Small intestine (tissue), 7 donors: ENCODE measurements at regions not wholly inside any gene's neighbourhood (a gene's known extent, or its start where the extent isn't known, plus 50 kb on each side); places are given as distances from the start of the nearest gene placed in this dataset.

ENCODE experiments used
- DNase-seq, 2 donors: peaks; one replicate each; pipeline versions ENCODE4 v3.0.0 to v3.0.0-alpha.2; 2013
- FAIRE-seq: peaks from 2 replicates; lab custom pipeline; 2012; peaks lifted over from hg19 to GRCh38; lab: Jason Lieb, UNC
- H3K27ac ChIP-seq, 3 donors: one replicate each; pipeline ENCODE4 v1.5.1; 2013; ENCODE audit warnings: low read length in 2 of 3, mild to moderate bottlenecking in 2 of 3, control low read depth in 1 of 3, inconsistent platforms in 1 of 3, low read depth in 1 of 3, moderate library complexity in 1 of 3
- H3K27me3 ChIP-seq, 3 donors: one replicate each; pipeline ENCODE4 v1.6.1; 2013; ENCODE audit warnings: low read length in 3 of 3, inconsistent platforms in 1 of 3; ENCODE audit not compliant: control insufficient read depth in 3 of 3, insufficient read depth in 3 of 3
- H3K36me3 ChIP-seq, 3 donors: one replicate each; pipeline ENCODE4 v1.6.1; 2013; ENCODE audit warnings: low read length in 3 of 3, inconsistent platforms in 1 of 3, low read depth in 1 of 3, mild to moderate bottlenecking in 1 of 3, moderate library complexity in 1 of 3; ENCODE audit not compliant: control insufficient read depth in 3 of 3, insufficient read depth in 2 of 3
- H3K4me1 ChIP-seq, 3 donors: one replicate each; pipeline ENCODE4 v1.6.1; 2013; ENCODE audit warnings: low read length in 2 of 3, inconsistent platforms in 1 of 3, low read depth in 1 of 3, mild to moderate bottlenecking in 1 of 3, moderate library complexity in 1 of 3; ENCODE audit not compliant: control insufficient read depth in 3 of 3, insufficient read depth in 2 of 3
- H3K4me3 ChIP-seq, 3 donors: one replicate each; pipeline ENCODE4 v1.5.1; 2013; ENCODE audit warnings: low read length in 3 of 3, control low read depth in 1 of 3, inconsistent platforms in 1 of 3, low read depth in 1 of 3, mild to moderate bottlenecking in 1 of 3, moderate library complexity in 1 of 3
- H3K9me3 ChIP-seq, 2 donors: one replicate each; pipeline ENCODE4 v1.6.1; 2013; ENCODE audit warnings: low read depth in 1 of 2, low read length in 1 of 2; ENCODE audit not compliant: control insufficient read depth in 2 of 2, insufficient read depth in 1 of 2
- WGBS, 3 donors: extraction: QIAGEN DNeasy Blood & Tissue Kit; methylation state at CpG; one replicate each; pipeline ENCODE4 v1.1.7; 2013; 5-methylcytosine and 5-hydroxymethylcytosine counted together
- donor health status: healthy with polysubstance abuse.
- donor health status: control.
- donor health status: control.
- donor health status: Bipolar disorder and iron deficiency.
- donor health status: healthy.

- no peak for DNase-seq
- FAIRE-seq = no peak
- H3K9me3 ChIP-seq = no peaks in the 10 kb centered on the region
- H3K4me1 ChIP-seq = no peaks in the 10 kb centered on the region
- no peaks in the 10 kb centered on the region for H3K36me3 ChIP-seq
- H3K27ac ChIP-seq = no peak overlapping the region
- 79 to 93% (median 89%) methylated on average over 14 of the region's 14 CpGs for WGBS, 3 donors
- no peaks in the 10 kb centered on the region for H3K27me3 ChIP-seq
- H3K4me3 ChIP-seq = no peak overlapping the region
Observed at GRCh38 chrX:13201605-13202219, 118.1 kb downstream of the ATXN3L start.

DNA sequence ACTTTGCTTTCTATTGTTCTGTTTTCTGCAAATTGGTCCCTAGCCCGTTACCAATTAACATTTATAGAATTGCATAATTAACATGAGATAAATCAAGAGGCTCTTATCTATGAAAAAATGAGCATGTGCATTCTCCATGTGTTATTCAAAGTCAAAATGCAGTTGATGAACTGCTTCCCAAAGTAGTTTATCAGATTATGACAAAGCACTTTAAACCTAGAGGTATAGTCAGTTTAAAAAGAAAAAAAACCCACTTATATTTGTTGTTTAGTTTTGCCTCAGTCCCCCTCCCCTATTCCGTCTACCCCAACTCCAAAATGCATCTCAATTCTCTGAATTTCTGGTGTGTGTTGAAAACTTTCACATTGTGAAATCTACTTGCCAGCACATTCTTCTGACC, 119.5 kb downstream of the ATXN3L start:
- H3K36me3 ChIP-seq = no peaks in the 10 kb centered on the region
- FAIRE-seq (no peak), DNase-seq (no peak)
- H3K4me3 ChIP-seq = no peak overlapping the region
- 72 to 94% (median 85%) methylated on average over 2 of the region's 2 CpGs for WGBS, 3 donors
- H3K4me1 ChIP-seq = no peaks in the 10 kb centered on the region
- H3K9me3 ChIP-seq = no peaks in the 10 kb centered on the region
- H3K27me3 ChIP-seq = no peaks in the 10 kb centered on the region
- no peak overlapping the region for H3K27ac ChIP-seq

DNA sequence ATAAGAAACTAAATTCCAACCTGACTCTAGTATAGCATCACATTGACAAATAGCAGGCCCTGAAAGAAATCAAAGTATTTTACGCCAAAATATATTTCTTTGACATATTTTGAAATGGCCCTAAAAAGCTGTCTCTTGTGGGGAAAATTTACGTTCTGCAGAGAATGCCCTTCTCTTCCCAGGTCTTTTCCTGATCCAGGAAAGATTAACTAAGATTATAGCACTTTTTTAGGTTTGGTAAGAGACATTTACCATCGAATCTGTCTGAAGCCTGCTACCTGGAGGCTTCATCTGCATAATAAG, 121.1 kb downstream of the ATXN3L start:
- Histone ChIP-seq H3K36me3 (no peaks in the 10 kb centered on the region), H3K9me3 (no peaks in the 10 kb centered on the region), H3K27me3 (no peaks in the 10 kb centered on the region), H3K4me3 (no peak overlapping the region), H3K27ac (no peak overlapping the region), H3K4me1 (no peaks in the 10 kb centered on the region)
- DNase-seq (no peak), FAIRE-seq (no peak)
- WGBS, 3 donors = 77 to 92% (median 87%) methylated on average over 3 of the region's 3 CpGs

GRCh38 chrX:13198056-13198761, 121.6 kb downstream of the ATXN3L start:
- H3K36me3 ChIP-seq = no peaks in the 10 kb centered on the region
- WGBS, 3 donors = 78 to 90% (median 83%) methylated on average over 4 of the region's 4 CpGs
- no peaks in the 10 kb centered on the region for H3K4me1 ChIP-seq
- FAIRE-seq = no peak
- no peak for DNase-seq
- H3K9me3 ChIP-seq = no peaks in the 10 kb centered on the region
- no peak overlapping the region for H3K27ac ChIP-seq
- no peak overlapping the region for H3K4me3 ChIP-seq
- no peaks in the 10 kb centered on the region for H3K27me3 ChIP-seq

GRCh38 chrX:13196782-13197181, 123.1 kb downstream of the ATXN3L start:
- Histone ChIP-seq H3K4me3 (no peak overlapping the region), H3K4me1 (no peaks in the 10 kb centered on the region), H3K9me3 (no peaks in the 10 kb centered on the region), H3K27ac (peak overlapping the region in 1 of 3 donors; percentile 22), H3K27me3 (no peaks in the 10 kb centered on the region), H3K36me3 (no peaks in the 10 kb centered on the region)
- peak; percentile 5 for FAIRE-seq
- peak in 1 of 2 donors; percentile 28 for DNase-seq
- 19 to 72% (median 42%) methylated on average over 2 of the region's 2 CpGs for WGBS, 3 donors

DNA sequence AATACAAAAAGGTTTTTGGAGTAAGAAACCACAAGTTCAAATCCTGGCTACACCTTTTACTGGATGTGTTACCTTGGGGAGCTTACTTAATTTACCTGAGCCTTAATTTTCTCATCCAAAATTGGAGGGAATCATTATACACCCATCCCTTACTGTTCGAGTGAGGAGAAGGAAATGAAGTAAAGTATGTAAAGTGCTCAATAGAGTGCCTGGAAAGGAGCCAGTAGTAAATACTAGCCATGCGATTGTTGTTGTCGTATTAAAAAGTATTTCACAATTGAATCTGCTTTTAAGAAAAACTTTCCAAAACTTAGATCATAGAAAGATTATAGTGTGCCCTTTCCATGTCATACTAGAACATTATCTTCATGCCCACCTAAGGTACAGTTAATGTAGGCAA, 124.5 kb downstream of the ATXN3L start:
- H3K4me3 ChIP-seq = no peak overlapping the region
- DNase-seq (no peak), FAIRE-seq (no peak)
- no peaks in the 10 kb centered on the region for H3K27me3 ChIP-seq
- H3K9me3 ChIP-seq = no peaks in the 10 kb centered on the region
- H3K27ac ChIP-seq = no peak overlapping the region
- no peaks in the 10 kb centered on the region for H3K36me3 ChIP-seq
- H3K4me1 ChIP-seq = no peaks in the 10 kb centered on the region
- 66 to 90% (median 73%) methylated on average over 3 of the region's 3 CpGs for WGBS, 3 donors

GRCh38 chrX:13194291-13195103, 125.4 kb downstream of the ATXN3L start:
- WGBS, 3 donors = 44 to 64% (median 46%) methylated on average over 4 of the region's 4 CpGs
- FAIRE-seq (no peak), DNase-seq (no peak)
- Histone ChIP-seq H3K36me3 (no peaks in the 10 kb centered on the region), H3K4me1 (no peaks in the 10 kb centered on the region), H3K9me3 (no peaks in the 10 kb centered on the region), H3K27me3 (no peaks in the 10 kb centered on the region), H3K27ac (no peak overlapping the region), H3K4me3 (no peak overlapping the region)

DNA sequence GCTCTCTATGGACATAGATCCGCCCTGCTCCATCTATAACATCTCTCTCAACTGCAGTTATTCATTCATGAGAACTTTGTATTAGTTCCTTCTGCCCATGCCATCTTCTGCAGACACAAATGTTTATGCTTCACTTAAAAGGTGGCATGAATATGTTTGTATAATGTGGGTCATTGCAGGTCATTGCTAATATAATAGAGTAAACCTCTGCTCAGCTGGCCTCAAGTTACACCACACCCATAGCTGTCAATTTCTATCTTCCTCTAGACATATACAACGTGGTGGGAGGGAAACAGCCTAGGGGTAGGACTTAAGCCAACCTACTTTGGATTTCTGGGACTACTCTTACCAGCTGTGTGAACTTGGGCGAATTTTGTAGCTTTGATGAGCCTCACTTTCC, 129.8 kb downstream of the ATXN3L start:
- H3K4me3 ChIP-seq = no peak overlapping the region
- H3K9me3 ChIP-seq = no peaks in the 10 kb centered on the region
- 63 to 73% (median 65%) methylated on average over 3 of the region's 3 CpGs for WGBS, 3 donors
- no peaks in the 10 kb centered on the region for H3K27me3 ChIP-seq
- H3K27ac ChIP-seq = no peak overlapping the region
- FAIRE-seq (no peak), DNase-seq (no peak)
- no peaks in the 10 kb centered on the region for H3K4me1 ChIP-seq
- H3K36me3 ChIP-seq = no peaks in the 10 kb centered on the region
